ENCODE measurements at regions not wholly inside any gene's neighbourhood (a gene's known extent, or its start where the extent isn't known, plus 50 kb on each side); places are given as distances from the start of the nearest gene placed in this dataset.

GRCh38 chr18:51575171-51575570 is 377.7 kb upstream of the MEX3C start:
- Histone ChIP-seq H3K4me2 (ENCODE audit: low read length) (no peak overlapping the region), H3K27me3 (ENCODE audit: low read depth, low read length) (no peaks in the 10 kb centered on the region), H3K9me3 (ENCODE audit: insufficient read depth, low read length) (no peaks in the 10 kb centered on the region), H3K36me3 (replicated peaks; ENCODE audit: low read depth, low read length) (no peaks in the 10 kb centered on the region), H3K9ac (ENCODE audit: low read length) (no peak overlapping the region), H3K4me1 (ENCODE audit: low read length) (no peaks in the 10 kb centered on the region), H2AFZ (ENCODE audit: low read depth, low read length) (no peak overlapping the region), H4K20me1 (ENCODE audit: insufficient read depth, low read length) (no peaks in the 10 kb centered on the region), H3K27ac (ENCODE audit: low read length) (no peak overlapping the region), H3K79me2 (ENCODE audit: low read length) (no peaks in the 10 kb centered on the region), H3K4me3 (ENCODE audit: low read length) (no peak overlapping the region)
- TF ChIP-seq CTCF (IDR thresholded peaks at IDR 0.05; ENCODE audit: low read depth, low read length), result no peak

- H3K36me3 ChIP-seq (replicated peaks; ENCODE audit: low read depth, low read length), result no peaks in the 10 kb centered on the region
- TF ChIP-seq CTCF (IDR thresholded peaks at IDR 0.05; ENCODE audit: low read depth, low read length) (no peak), EZH2phosphoT487 (IDR thresholded peaks at IDR 0.05; ENCODE audit: low read depth) (no peak)
- no peak overlapping the region for H3K4me3 ChIP-seq (ENCODE audit: low read length)
- H3K4me1 ChIP-seq (ENCODE audit: low read length), result no peaks in the 10 kb centered on the region
- H4K20me1 ChIP-seq (ENCODE audit: insufficient read depth, low read length), result no peaks in the 10 kb centered on the region
- H2AFZ ChIP-seq (ENCODE audit: low read depth, low read length), result no peak overlapping the region
- H3K27me3 ChIP-seq (ENCODE audit: low read depth, low read length), result no peaks in the 10 kb centered on the region
- no peaks in the 10 kb centered on the region for H3K9me3 ChIP-seq (ENCODE audit: insufficient read depth, low read length)
- H3K9ac ChIP-seq (ENCODE audit: low read length), result no peak overlapping the region
- H3K4me2 ChIP-seq (ENCODE audit: low read length), result no peak overlapping the region
- no peaks in the 10 kb centered on the region for H3K79me2 ChIP-seq (ENCODE audit: low read length)
- H3K27ac ChIP-seq (ENCODE audit: low read length), result no peak overlapping the region
Observed at GRCh38 chr18:51578406-51578980, 381.0 kb upstream of the MEX3C start.

- Histone ChIP-seq H3K27me3 (ENCODE audit: low read depth, low read length) (no peaks in the 10 kb centered on the region), H3K4me2 (ENCODE audit: low read length) (no peak overlapping the region), H3K4me1 (ENCODE audit: low read length) (peaks cover 7% of the 10 kb centered on the region), H3K4me3 (ENCODE audit: low read length) (no peak overlapping the region), H3K36me3 (replicated peaks; ENCODE audit: low read depth, low read length) (no peaks in the 10 kb centered on the region), H4K20me1 (ENCODE audit: insufficient read depth, low read length) (no peaks in the 10 kb centered on the region), H2AFZ (ENCODE audit: low read depth, low read length) (no peak overlapping the region), H3K27ac (ENCODE audit: low read length) (no peak overlapping the region), H3K79me2 (ENCODE audit: low read length) (no peaks in the 10 kb centered on the region), H3K9ac (ENCODE audit: low read length) (no peak overlapping the region), H3K9me3 (ENCODE audit: insufficient read depth, low read length) (no peaks in the 10 kb centered on the region)
- no peak for TF ChIP-seq CTCF (IDR thresholded peaks at IDR 0.05; ENCODE audit: low read depth, low read length)
- no peak for TF ChIP-seq EZH2phosphoT487 (IDR thresholded peaks at IDR 0.05; ENCODE audit: low read depth)
Observed at GRCh38 chr18:51580580-51580979, 383.1 kb upstream of the MEX3C start.

- Histone ChIP-seq H3K4me2 (ENCODE audit: low read length) (no peak overlapping the region), H3K27me3 (ENCODE audit: low read depth, low read length) (0 out of 2 replicates have a peak, but pooled peaks cover 3% of the 10 kb centered on the region), H3K79me2 (ENCODE audit: low read length) (no peaks in the 10 kb centered on the region), H3K4me1 (ENCODE audit: low read length) (peaks cover 7% of the 10 kb centered on the region), H3K36me3 (replicated peaks; ENCODE audit: low read depth, low read length) (no peaks in the 10 kb centered on the region), H2AFZ (ENCODE audit: low read depth, low read length) (no peak overlapping the region), H3K27ac (ENCODE audit: low read length) (no peak overlapping the region), H3K4me3 (ENCODE audit: low read length) (no peak overlapping the region), H3K9me3 (ENCODE audit: insufficient read depth, low read length) (no peaks in the 10 kb centered on the region), H3K9ac (ENCODE audit: low read length) (no peak overlapping the region), H4K20me1 (ENCODE audit: insufficient read depth, low read length) (no peaks in the 10 kb centered on the region)
- TF ChIP-seq CTCF (IDR thresholded peaks at IDR 0.05; ENCODE audit: low read depth, low read length) (no peak), EZH2phosphoT487 (IDR thresholded peaks at IDR 0.05; ENCODE audit: low read depth) (no peak)
Observed at GRCh38 chr18:51582551-51582950, 385.1 kb upstream of the MEX3C start.
